GM12875 (cell line): ENCODE measurements at regions not wholly inside any gene's neighbourhood (a gene's known extent, or its start where the extent isn't known, plus 50 kb on each side); places are given as distances from the start of the nearest gene placed in this dataset.
"Not testable (repeated sequence)": the region's sequence is repeated elsewhere in the genome, so short reads cannot be mapped to it uniquely, and the experiment has no call there.

ENCODE experiments used
- H3K4me3 ChIP-seq: one replicate; pipeline ENCODE4 v1.5.1; 2011; ENCODE audit warnings: low read depth, low read length, control low read depth
- TF ChIP-seq, protein P1 (sequence below): IDR thresholded peaks from 2 replicates; pipeline ENCODE4 v1.5.1; 2011; ENCODE audit warnings: low read depth, mild to moderate bottlenecking, control low read depth, inconsistent platforms, low read length, moderate library complexity, borderline replicate concordance; ENCODE audit not compliant: insufficient read depth

DNA sequence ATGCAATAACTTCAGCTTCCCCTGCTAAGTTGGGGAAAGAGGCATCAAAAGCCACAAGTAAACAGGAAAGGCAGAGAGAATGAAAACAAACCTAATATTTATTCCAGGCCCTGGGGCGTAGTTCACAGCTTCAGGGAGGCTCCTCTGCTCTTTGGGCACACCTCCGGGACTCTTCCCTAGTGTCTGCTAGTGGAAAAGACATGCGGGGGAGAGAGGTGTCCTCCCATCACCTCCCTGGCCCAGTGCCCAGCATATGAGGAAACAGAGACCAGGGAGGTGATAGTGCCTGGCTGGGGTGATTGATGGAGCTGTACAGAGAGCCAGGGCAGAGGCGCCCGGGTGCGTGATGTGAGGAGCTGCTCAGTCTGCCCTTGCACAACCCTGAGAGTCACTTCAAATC, 71.0 kb downstream of the RASL11A start:
- TF ChIP-seq, protein P1, sequence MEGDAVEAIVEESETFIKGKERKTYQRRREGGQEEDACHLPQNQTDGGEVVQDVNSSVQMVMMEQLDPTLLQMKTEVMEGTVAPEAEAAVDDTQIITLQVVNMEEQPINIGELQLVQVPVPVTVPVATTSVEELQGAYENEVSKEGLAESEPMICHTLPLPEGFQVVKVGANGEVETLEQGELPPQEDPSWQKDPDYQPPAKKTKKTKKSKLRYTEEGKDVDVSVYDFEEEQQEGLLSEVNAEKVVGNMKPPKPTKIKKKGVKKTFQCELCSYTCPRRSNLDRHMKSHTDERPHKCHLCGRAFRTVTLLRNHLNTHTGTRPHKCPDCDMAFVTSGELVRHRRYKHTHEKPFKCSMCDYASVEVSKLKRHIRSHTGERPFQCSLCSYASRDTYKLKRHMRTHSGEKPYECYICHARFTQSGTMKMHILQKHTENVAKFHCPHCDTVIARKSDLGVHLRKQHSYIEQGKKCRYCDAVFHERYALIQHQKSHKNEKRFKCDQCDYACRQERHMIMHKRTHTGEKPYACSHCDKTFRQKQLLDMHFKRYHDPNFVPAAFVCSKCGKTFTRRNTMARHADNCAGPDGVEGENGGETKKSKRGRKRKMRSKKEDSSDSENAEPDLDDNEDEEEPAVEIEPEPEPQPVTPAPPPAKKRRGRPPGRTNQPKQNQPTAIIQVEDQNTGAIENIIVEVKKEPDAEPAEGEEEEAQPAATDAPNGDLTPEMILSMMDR: no peak

DNA sequence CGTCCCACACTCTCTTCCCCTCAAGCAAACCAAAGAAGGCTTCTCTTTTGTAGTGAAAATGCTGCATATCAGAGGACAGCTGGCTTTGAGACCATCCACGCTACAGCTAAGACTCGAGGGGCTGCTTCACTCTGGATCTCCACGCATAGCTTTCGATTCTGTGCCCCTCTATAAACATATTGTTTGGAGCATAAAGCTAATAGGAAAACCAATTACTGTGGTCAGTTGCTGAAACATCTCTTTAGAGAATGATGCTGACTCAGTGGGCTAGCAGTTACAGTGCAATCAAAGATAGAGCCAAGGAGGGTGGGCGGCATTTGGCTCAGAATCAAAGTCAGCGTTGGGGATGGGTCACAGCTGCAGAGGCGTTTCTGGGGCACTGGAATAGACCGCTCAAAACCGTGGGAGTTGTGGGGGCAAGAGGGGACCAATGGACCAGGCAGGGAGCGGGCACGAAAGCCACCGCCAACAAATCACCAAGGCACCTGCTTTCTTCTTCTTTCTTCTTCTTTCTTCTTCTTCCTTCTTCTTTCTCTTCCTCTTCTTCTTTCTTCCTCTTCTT, 76.7 kb downstream of the RASL11A start:
- TF ChIP-seq, protein P1: no peak
- no peak overlapping the region for H3K4me3 ChIP-seq

More for the DNA sequence above, 71.0 kb downstream of the RASL11A start:
- H3K4me3 ChIP-seq: no peak overlapping the region

DNA sequence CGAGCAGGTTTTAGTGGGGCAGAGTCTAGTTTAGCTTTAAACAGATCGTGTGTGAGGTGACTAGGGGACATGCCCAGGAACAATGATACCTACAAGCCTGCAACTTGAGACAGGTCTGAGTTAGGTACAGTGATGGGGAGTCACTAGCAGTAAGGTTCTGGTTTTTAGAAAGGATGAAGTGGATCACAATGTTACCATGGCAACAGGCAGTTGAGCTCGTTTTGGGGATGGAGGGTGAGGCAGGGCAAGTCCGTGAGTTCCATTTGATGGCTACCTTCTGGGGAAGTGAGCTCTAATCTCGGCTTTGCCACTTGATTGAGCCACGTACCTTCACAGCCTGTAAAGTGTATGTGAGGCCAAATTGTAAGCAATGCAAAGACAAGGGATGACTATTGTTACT, 76.0 kb upstream of the GTF3A start:
- H3K4me3 ChIP-seq: no peak overlapping the region
- TF ChIP-seq, protein P1: no peak

DNA sequence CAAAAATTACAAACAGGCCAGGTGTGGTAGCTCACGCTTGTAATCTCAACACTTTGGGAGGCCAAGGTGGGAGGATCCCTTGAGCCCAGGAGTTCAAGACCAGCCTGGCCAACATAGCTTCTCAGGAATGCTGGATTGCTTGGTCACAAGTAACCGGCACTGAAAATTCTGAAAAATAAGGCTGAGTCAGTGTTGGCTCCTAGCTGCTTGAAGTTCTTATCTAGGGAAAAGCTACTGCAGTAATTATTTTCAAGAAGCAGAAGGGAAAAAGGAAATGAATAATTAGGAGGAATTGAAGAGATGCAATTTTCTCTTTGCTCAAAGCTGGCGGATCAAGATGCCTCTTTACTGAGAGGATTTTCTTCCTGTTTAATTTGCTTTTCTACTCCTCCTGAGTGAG, 75.0 kb upstream of the GTF3A start:
- no peak overlapping the region for H3K4me3 ChIP-seq
- TF ChIP-seq, protein P1: no peak

DNA sequence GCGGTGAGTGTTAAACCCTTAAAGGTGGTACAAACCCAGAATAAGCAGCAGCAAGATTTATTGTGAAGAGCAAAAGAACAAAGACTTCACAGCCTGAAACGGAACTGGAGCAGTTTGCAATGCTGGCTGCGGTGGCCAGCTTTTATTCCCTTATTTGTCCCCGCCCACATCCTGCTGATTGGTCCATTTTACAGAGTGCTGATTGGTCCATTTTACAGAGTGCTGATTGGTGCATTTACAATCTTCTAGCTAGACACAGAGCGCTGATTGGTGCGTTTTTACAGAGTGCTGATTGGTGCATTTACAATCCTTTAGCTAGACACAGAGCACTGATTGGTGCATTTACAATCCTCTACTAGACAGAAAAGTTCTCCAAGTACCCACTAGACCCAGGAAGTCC, 73.6 kb upstream of the GTF3A start:
- H3K4me3 ChIP-seq: not testable (repeated sequence)

DNA sequence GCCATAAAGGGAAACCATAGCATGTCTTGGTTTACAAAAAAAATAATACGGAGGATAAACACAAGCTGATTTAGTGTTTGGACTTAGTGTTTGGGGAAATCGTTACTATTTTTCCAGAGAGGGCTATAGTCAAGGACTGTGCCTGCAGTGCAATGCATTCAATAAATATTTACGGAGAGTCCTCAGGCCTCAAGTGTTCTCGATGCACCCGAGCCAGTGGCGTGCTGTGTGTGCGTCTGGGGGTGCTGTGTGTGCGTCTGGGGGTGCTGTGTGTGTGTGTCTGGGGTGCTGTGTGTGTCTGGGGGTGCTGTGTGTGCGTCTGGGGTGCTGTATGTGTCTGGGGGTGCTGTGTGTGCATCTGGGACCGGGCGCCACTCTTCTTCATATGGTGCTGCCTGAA, 71.7 kb upstream of the GTF3A start:
- no peak overlapping the region for H3K4me3 ChIP-seq
- TF ChIP-seq, protein P1: no peak

DNA sequence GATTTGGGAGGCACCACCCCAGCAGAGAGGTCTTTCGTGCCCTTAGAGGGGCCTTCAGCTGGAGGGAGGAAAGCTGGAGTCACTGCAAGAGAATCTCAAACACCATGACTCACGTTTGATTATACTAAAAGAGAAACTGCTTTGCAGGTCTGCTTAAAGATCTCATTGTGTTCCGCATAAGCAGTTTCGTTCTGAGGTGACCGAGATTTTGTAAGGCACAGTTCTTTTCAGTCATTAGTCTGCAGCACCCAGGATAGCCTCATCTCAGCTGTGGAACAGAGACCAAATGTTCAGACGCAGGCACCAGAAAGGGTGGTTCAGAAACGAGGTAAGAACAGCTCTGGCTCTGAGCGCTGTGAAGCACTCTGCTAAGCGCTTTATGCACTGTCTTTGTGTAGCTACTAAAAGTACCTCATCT, 71.2 kb upstream of the GTF3A start:
- TF ChIP-seq, protein P1: no peak

DNA sequence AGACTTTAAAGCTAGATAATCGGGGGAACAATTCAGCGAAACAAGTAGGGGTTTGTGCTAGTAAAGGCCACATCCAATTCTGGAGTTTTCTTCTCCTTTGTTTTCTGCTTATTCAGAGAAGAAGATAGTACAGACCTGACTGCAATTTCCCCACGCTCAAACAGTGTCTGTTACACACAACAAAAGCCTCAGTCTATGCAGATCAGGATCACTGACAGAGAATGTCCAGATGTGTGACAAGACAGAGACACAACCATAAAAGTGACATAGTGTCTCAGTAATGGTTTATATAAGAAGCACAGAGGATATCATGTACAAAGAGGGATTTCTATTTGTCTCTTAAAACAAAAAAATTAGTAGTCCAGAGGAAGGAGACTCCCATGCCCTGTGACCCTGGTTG, 70.7 kb upstream of the GTF3A start:
- TF ChIP-seq, protein P1: no peak
- no peak overlapping the region for H3K4me3 ChIP-seq

More for the DNA sequence above, 71.2 kb upstream of the GTF3A start:
- H3K4me3 ChIP-seq: no peak overlapping the region
